Stimulated activated CD4-positive, alpha-beta T cell treated with anti-CD3 and anti-CD28 coated beads, Interleukin-2, amount 100 ng/mL, for 24 hours (primary cell): ENCODE measurements at regions not wholly inside any gene's neighbourhood (a gene's known extent, or its start where the extent isn't known, plus 50 kb on each side); places are given as distances from the start of the nearest gene placed in this dataset.

ENCODE experiments used
- DNase-seq, 2 donors: peaks; one replicate each; pipeline ENCODE4 v3.0.0-alpha.2; 2020

- no peak for DNase-seq
Measured at GRCh38 chr17:12596961-12597360, 68.7 kb upstream of the MYOCD start.

GRCh38 chr17:12597895-12598294 lies 67.8 kb upstream of the MYOCD start:
- DNase-seq: no peak

GRCh38 chr17:12599186-12599920 lies 66.3 kb upstream of the MYOCD start:
- no peak for DNase-seq

- no peak for DNase-seq
Measured at GRCh38 chr17:12600349-12600748, 65.3 kb upstream of the MYOCD start.

- DNase-seq: no peak
Measured at GRCh38 chr17:12603566-12603965, 62.1 kb upstream of the MYOCD start.

- DNase-seq: no peak
Measured at GRCh38 chr17:12605222-12605621, 60.5 kb upstream of the MYOCD start.

- no peak for DNase-seq
Measured at GRCh38 chr17:12613566-12613965, 52.1 kb upstream of the MYOCD start.
